ENCODE measurements at regions not wholly inside any gene's neighbourhood (a gene's known extent, or its start where the extent isn't known, plus 50 kb on each side); places are given as distances from the start of the nearest gene placed in this dataset.
"Not testable (repeated sequence)": the region's sequence is repeated elsewhere in the genome, so short reads cannot be mapped to it uniquely, and the experiment has no call there.

DNA sequence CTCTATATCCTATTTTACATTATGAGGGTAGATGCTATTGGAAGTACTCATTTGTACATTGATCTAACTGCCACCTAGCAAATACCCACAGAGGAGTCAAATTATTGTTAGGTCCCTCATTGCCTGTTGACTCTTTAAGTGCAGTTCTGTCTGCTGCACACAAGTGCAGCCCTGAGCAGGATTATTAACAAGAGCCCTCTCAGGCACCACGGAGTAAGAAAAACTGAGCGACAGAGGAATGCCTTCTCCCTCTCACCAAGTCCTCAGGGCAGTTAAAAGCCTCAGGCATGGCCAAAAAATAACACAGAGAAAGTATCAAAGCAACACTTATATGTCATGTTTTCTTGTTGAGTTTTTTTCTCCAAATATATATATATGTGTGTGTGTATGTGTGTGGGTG is 340.0 kb upstream of the NRG3 start:
- no peak for DNase-seq (ENCODE audit: low read depth in 3 of 3, low spot score in 2 of 3)

DNA sequence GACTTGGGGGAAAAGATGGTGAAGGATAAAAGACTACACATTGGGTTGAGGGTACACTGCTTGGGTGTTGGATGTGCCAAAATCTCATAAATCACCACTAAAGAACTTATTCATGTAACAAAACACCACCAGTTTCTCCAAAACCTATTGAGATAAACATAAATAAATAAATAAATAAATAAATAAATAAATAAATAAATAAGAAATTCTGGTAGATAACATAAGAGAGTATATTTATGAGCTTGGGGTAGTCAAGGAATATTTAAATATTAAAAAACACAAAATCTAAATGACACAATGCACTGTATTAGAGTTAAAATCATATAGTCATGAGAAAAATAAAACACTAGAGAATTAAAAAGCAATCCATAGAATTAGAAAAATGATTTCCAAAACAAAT is 333.5 kb upstream of the NRG3 start:
- no peak for DNase-seq (ENCODE audit: low read depth in 3 of 3, low spot score in 2 of 3)

DNA sequence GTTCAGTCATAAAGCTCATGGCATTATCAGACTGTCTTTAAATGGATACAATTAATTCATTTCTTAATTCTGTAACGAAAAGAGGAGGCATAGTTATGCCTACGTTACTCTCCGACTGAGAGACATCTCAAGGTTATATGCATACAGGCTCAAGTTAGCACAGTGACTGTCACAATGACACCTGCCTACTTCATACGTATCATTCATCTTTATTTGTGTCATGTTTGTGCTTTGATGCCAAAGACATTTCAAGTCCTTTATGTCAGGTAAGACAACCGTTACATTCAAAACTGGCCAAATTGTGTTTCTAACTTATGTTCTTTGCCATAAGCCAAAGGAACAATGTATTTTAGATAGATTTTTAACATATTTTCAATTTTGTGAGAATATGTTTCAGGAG is 328.8 kb upstream of the NRG3 start:
- DNase-seq (ENCODE audit: low read depth in 3 of 3, low spot score in 2 of 3) = no peak

DNA sequence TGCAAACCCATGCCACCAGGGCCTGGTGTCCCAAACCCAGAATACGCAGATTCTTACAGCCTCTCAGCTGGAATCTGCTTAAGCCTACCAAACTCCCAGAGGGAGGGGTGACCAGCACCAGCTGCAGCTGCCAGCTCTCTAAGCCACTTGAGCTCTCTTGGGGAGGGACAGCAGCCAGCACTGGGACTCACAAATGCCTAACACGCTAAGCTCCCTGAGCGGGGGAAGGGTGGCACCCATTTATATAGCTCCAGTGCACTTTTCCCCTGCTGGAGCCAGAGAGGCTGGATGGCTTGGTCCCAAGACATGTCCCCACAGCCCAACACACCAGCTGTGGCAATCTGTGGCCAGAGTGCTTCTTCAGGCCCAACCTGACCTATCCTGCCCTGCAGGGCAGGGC is 326.8 kb upstream of the NRG3 start:
- DNase-seq (ENCODE audit: low read depth in 3 of 3, low spot score in 2 of 3) = no peak

DNA sequence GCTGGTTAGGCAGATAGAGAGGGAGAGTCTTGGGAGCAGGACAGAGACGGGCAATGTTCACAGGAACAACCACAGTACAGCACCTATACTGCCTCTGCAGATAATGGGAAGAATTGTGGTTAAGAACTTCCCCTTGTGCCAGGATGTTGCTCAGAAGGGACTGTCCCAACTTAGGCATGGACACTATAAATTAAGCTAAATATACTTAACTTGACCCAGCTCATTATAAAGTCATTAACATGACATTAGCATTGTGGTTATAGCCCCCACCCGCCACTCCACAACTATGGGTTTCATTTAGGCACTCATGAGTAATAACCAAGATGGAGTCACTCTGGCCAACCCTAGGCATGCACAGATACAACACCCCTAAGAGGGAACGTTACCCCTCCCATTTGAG is 310.9 kb upstream of the NRG3 start:
- DNase-seq (ENCODE audit: low read depth in 3 of 3, low spot score in 2 of 3) = no peak

DNA sequence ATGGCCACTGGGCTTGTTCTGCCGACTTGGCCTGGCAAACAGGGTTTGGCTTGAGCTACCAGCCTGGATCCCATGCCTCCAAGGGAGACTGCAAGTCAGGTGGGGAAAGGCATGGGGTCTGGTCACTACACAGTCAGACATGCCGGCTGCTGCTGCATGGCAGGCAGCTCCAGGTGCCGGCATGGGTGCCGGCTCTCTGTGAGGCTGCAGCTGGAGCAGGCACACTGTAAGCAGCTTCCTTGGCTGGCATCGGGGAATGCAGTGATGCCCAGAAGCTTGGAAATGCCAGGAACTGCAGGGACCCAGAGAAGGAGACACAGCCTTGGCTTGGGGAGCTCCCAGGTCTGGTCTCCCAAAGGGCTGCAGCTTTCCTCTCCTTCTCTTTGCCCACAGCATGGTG is 305.5 kb upstream of the NRG3 start:
- DNase-seq (ENCODE audit: low read depth in 3 of 3, low spot score in 2 of 3) = no peak

DNA sequence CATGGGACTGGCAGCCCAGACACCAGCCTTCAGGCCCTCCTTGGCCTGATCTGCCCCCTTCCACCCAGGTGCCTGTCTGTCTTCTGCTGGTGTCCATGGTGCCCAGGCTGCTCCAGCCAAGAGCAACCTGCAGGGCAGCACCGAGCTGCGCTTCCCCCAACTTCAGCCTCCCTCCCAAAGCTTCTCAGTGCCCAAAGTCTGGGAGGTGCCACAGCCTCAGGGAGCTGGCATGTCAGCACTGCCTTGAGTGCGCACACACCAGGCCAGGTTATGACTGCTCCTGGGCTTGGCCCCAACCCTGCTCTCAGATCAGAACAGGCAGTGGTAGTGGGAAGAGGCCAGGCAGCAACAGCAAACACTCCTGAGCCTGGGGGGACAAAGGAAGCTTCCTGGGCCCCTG is 304.6 kb upstream of the NRG3 start:
- no peak for DNase-seq (ENCODE audit: low read depth in 3 of 3, low spot score in 2 of 3)

DNA sequence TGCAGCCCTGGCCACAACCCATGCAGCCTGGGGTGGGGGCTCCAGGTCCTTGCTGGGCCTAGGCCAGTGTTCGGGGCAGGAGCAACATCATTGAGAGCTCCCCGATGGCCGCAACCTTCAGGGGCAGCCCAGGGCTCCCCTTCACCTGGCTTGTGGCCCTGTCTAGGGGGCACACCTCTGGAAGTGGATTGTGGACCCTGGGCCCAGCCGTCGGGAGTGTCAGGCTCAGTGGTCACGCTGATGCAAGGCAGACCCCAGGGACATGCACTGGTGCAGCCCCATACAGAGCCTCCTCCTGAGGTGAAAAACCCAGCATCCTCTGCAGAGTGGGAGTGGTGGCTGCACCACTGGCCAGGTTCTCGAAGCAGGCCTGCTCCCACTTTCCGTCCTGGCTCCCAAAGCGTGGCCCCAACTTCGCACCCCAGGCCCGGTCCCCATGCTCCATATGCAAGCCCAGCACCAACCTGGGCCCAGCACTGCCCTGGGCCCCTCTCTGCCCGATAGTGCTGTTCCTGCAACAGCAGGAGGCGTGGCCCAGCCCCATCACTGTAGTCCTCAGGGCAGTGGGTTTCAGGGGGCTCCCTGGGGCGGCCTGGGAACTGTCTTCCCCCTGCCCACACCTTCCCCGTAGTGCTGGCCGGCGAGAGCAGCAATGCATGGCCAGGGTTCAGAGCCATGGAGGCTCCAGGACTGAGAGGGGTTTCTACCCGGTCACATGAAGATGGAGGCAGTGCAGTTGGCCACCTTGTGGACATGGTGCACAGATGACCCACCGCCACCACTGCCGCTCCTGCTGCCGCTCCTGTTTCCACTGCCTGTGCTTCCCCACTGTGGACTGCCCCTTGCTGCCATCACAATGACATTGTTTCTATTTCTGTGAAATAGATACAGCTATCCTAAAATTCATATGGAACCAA is 303.9 kb upstream of the NRG3 start:
- no peak for DNase-seq (ENCODE audit: low read depth in 3 of 3, low spot score in 2 of 3)

DNA sequence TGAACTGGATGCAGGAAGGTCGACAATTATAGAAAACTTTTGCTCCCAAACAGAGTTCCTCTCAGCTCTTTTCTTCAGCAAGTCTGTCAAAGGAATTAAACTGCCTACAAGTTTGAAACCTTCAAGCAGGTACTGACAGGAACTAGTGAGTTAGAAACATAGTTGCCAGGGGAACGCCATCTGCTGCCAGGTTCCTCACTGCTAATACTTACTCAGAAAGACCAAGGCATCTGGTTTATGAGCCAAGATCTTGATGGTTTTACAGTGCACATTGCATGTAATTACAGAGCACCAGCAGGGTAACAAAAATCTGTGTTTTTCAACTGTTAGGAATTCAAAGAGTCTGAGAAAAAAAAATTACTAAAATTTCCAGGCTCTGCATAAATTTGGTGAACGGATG is 300.0 kb upstream of the NRG3 start:
- no peak for DNase-seq (ENCODE audit: low read depth in 3 of 3, low spot score in 2 of 3)

DNA sequence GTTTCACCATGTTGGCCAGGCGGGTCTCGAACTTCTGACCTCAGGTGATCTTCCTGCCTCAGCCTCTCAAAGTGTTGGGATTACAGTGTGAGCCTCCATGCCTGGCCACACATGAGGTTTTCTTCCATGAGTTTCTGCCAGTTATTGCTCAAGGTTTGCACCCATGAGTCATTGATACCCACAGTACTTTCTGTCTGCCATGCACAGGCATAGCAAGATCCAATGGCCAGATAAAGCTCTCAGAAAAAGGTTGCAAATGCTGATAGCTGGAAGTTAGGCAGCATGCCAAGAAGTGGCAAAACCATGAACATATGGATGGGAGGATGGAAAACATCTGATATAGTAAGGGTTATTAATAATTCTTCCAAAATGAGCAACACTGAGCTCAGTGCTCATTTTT is 298.7 kb upstream of the NRG3 start:
- DNase-seq (ENCODE audit: low read depth in 3 of 3, low spot score in 2 of 3) = no peak

DNA sequence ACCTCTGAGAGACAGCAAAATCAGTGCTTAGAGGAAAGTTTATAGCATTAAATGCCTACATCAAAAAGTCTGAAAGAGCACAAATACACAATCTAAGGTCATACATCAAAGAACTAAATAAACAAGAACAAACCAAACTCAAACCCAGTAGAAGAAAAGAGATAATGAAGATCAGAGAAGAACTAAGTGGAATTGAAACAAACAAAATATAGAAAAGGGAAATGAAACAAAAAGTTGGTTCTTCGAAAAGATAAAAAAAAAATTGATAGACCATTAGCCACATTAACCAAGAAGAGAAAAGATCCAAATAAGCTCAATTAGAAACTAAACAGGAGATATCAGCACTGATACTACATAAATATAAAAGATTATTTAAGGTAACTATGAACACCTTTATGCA is 280.0 kb upstream of the NRG3 start:
- DNase-seq (ENCODE audit: low read depth in 3 of 3, low spot score in 2 of 3) = no peak

DNA sequence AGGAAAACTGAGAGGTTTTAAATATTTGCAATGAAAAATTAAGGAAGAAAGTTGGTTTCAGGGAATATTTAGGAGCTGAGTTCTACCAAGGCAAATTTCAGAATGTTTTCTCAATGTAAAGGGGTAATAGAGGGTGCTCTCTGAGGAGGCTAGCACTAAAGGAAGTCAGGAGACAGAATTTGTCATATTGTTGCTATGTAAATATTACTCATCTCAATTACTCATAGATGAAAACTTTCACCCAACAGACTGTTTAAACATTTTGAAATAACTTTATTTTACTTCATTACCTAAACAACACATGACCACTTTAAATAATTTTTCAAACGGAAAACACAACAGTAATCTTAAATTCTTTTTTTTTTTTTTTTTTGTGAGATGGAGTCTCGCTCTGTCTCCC is 274.8 kb upstream of the NRG3 start:
- DNase-seq (ENCODE audit: low read depth in 3 of 3, low spot score in 2 of 3) = no peak

DNA sequence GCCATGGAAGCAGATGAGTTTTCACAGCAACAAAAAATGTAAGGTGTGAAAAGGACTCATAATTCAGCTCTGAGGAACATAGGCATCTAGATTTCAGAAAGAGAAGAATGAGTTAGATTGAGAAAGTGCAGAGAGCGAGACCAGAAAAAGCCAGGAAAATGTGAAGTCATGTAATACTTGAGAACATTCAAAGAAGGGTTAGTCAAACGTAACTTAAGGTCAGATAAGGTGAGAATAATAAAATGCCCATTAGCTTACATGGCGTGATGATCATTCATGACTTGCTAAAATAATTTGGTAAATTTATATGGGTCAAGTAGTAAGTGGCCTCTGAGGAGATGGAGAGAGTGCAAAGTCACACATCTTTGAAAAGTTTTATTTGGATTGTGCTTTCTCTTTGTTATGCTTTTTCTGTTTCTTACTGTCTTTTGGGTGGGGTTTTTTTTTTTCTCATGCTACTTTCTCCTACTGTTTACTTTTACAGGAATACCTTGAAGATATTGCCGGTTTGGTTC is 271.8 kb upstream of the NRG3 start:
- no peak for DNase-seq (ENCODE audit: low read depth in 3 of 3, low spot score in 2 of 3)

DNA sequence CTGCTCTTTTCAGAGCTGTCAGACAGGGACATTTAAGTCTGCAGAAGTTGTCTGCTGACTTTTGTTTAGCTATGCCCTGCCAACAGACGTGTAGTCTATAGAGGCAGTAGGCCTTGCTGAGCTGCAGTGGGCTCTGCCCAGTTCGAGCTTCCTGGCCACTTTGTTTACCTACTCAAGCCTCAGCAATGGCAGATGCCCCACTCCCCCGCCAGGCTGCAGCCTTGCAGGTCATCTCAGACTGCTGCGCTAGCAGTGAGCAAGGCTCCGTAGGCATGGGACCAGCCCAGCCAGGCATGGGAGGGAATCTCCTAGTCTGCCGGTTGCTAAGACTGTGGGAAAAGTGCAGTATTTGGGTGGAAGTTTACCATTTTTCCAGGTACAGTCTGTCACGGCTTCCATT is 230.5 kb upstream of the NRG3 start:
- DNase-seq (ENCODE audit: low read depth in 3 of 3, low spot score in 2 of 3) = not testable (repeated sequence)

DNA sequence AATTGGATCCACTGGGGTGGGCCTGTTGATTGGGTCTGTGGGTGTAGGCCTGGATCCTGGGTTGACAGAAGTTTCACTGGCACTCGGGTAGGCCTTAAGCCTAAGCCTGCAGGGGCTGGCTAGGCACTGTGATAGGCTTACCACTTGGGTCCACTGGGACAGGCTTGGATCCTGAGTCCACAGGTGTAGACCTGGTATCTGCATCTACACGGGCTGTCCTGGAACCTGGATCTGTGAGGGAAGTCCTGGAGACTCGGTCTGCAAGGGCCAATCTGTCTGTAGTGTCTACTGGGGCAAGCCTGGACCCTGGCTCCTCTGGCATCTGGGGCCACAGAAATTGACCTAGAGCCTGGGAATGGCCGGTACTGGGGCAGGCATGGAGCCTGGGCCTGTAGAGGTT is 219.0 kb upstream of the NRG3 start:
- no peak for DNase-seq (ENCODE audit: low read depth in 3 of 3, low spot score in 2 of 3)

DNA sequence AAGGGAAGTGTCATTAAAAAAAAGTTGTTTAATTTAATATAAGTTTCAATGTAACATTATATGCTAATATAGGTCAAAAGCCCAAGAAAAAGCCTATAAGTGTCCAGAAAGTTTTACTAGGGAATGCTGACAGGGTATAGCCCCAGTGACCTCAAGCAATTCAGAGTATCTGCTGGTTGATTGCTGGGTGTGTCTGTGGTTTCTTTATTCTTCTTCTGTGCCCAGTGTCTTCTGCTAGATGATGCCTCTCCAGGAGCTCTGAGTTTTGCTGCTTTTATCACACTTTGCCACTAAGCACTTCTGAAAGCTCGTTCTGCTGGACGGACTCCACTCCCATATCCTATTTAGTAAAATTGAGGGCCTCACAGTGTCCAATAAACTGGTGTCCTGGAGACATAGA is 212.2 kb upstream of the NRG3 start:
- DNase-seq (ENCODE audit: low read depth in 3 of 3, low spot score in 2 of 3) = no peak

DNA sequence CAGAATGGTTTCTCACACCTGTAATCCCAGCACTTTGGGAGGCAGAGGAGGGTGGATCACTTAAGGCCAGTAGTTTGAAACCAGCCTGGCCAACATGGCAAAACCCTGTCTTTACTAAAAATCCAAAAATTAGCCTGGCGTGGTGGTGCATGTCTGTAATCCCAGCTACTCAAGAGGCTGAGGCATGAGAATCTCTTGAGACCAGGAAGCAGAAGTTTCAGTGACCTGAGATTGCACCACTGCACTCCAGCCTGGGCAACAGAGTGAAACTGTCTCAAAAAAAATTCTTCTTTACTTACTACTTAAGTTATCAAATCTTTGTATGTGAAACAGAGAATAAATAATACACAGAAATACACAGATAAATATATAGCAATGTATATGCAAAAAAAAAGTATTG is 210.2 kb upstream of the NRG3 start:
- DNase-seq (ENCODE audit: low read depth in 3 of 3, low spot score in 2 of 3) = not testable (repeated sequence)

DNA sequence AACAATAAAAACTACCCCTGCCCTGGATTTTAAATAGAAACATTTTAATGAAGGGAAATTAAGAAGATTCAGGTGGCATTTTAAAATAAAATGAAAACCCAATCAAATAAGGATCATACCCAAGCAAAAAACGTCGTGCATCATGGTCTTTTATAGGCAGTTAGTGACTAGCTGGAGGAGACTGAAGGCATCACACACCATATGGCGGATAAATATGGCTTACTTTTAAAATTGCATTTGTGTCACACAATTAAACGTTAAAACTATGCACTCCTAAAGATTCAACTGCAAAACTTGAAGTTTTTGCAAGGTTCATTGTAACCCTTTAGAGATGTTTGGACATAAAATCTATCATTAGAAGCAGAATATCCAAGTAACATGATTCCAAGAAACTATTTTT is 200.1 kb upstream of the NRG3 start:
- DNase-seq (ENCODE audit: low read depth in 3 of 3, low spot score in 2 of 3) = no peak

DNA sequence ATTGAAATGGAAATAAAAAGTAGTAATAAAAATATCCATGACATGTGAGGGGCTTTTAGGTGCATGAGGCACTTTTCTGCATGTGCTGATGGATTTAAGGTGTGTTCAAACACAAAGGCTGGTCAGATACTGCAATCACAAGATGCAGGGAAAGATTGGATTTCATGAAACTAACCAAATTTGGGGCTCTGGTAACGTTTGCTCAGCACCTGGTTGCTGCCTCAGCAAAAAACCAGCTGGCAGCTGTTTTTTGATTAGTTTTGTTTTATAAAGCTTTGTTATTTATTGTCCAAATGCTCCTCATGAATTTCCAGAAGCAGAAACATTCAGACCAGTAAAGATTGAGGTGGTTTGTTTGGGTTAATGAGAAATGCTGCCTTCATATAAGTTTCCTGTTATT is 195.7 kb upstream of the NRG3 start:
- no peak for DNase-seq (ENCODE audit: low read depth in 3 of 3, low spot score in 2 of 3)

DNA sequence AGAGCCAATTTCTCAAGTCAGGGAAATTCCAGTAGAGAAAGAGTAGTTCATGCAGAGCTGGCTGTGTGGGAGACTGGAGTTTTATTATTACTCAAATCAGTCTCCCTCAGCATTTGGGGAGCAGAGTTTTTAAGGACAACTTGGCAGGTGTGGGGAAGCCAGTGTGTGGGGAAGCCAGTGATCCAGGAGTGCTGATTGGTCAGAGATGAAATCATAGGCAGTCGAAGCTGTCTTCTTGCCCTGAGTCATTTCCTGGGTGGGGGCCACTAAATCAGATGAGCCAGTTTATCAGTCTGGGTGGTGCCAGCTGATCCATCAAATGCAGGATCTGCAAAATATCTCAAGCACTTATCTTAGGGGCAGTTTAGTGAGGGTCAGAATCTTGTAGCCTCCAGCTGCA is 194.6 kb upstream of the NRG3 start:
- DNase-seq (ENCODE audit: low read depth in 3 of 3, low spot score in 2 of 3) = no peak

DNA sequence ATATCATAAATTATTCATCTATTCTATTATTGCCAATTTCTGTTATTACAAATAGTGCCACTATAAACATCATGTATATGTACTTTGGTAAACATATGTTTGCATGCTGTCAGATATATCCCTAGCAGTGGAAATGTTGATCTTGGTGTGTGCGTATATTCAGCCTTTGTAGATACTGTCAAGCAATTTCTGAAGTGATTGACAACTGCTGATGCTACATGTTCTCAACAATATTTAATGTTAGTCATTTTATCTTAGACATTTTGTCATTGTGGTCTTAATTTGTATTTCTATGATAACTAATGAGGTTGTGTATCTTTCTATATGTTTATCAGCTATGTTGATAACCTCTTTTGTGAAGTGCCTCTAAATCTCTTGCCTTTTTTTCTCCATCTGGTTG is 186.5 kb upstream of the NRG3 start:
- DNase-seq (ENCODE audit: low read depth in 3 of 3, low spot score in 2 of 3) = no peak

DNA sequence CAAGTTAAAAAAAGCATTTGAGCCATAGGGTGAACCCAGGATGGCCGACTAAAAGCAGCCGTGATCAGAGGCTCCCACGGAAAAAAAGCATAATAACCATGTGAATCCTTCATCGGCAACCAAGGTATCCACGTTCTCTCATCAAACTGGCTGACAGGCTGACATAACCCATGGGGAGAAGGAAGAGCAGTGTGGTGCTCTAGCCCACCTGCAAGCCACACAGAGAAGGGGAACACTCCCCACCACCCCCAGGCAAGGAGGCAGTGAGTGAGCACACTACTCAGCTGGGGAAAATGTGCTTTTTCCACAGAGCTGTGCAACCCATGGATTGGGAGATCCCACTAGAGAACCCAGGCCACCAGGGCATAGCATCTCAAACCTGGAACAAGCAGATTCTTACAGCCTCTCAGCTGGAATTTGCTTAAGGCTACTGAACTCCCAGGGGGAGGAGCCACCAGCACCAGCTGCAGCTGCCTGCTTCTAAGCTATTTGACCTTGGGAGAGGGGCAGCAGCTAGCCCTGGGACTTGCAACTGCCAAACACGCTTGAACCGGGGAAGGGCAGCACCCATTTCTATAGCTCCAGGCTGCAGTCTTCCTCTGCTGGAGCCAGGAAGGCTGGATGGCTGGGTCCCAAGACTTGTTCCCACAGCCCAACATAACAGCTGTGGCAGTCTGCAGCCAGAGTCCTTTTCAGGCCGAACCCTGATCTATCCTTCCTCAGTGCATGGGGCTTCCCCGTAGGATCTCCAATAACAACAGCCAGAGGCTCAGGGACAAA is 178.2 kb upstream of the NRG3 start:
- peak in 1 of 3 donors; percentile 44 for DNase-seq (ENCODE audit: low read depth in 3 of 3, low spot score in 2 of 3)
